ENCODE measurements at regions not wholly inside any gene's neighbourhood (a gene's known extent, or its start where the extent isn't known, plus 50 kb on each side); places are given as distances from the start of the nearest gene placed in this dataset.

DNA sequence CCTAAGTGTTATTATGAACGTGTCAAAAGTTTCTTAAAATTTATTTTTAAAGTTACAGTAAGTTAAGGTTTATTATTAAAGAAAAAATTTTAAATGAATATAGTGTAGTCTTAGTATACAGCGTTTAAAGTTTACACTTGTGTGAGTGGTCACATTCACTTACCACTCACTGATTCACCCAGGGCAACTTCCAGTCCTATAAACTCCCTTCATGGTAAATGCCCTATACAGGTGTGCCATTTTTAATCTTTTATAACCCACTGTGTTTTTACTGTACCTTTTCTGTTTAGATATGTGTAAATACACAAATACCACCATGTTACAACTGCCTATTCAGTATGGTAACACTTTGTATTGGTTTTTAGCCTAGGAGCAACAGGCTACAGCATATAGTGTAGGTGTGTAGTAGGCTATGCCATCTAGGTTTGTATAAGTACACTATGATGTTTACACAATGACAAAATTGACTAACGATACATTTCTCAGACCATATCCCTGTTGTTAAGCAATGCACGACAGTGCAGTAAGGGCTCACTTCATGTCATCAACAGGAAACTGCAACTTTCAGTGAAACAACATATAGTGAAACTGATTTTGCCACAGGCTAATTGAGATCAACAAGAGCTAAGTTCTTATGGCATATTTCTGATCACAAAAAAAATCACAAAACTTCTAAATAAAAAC is 112.0 kb upstream of the TMCC3 start:
- POLR2A ChIA-PET, result no interaction called here
- WGBS (ENCODE audit: low lambda C conversion rate), result 68% methylated on average over 4 of the region's 4 CpGs
- Histone ChIP-seq H3K79me2 (ENCODE audit: insufficient read depth) (no peaks in the 10 kb centered on the region), H4K20me1 (ENCODE audit: insufficient read depth) (no peaks in the 10 kb centered on the region), H3K27ac (ENCODE audit: low read depth in 2 of 2, low read length in 1 of 2) (no peak overlapping the region), H3K9me2 (no peaks in the 10 kb centered on the region), H3K36me3 (replicated peaks in 1 of 2; ENCODE audit: control insufficient read depth in 1 of 2, insufficient read depth in 2 of 2, low read length in 1 of 2) (no peaks in the 10 kb centered on the region), H2AFZ (ENCODE audit: low read depth) (no peak overlapping the region), H3F3A (replicated peaks; ENCODE audit: insufficient read depth) (no peaks in the 10 kb centered on the region), H3K4me2 (no peak overlapping the region), H3K4me3 (ENCODE audit: low read depth in 2 of 2, low read length in 1 of 2) (no peak overlapping the region), H3K4me1 (ENCODE audit: control insufficient read depth in 1 of 2, insufficient read depth in 2 of 2, low read depth in 1 of 2, low read length in 1 of 2) (no peaks in the 10 kb centered on the region; a peak in 1 of 4 replicates), H3K9ac (no peak overlapping the region), H3K9me3 (no peaks in the 10 kb centered on the region), H3K27me3 (ENCODE audit: insufficient read depth) (no peaks in the 10 kb centered on the region)
- CTCF ChIA-PET, result interaction anchor here (1.0 to 2.7 kb wide), 5 partner anchors 12 to 574 kb away, joined by 3 to 14 read pairs (median 4); no protein-coding TSS in a partner anchor
- no peak for DNase-seq
- TF ChIP-seq MEF2A (IDR thresholded peaks at IDR 0.05; ENCODE audit: borderline replicate concordance, low read depth) (no peak), RFX5 (IDR thresholded peaks at IDR 0.05; ENCODE audit: low read length) (no peak), RXRA (IDR thresholded peaks at IDR 0.05; ENCODE audit: borderline replicate concordance, low read depth) (no peak), CHD2 (IDR thresholded peaks at IDR 0.05; ENCODE audit: low read length, partially characterized antibody) (no peak), MXI1 (IDR thresholded peaks at IDR 0.05; ENCODE audit: low read depth, low read length) (no peak)

GRCh38 chr12:94761559-94761958 is 111.2 kb upstream of the TMCC3 start:
- Histone ChIP-seq H3K79me2 (ENCODE audit: insufficient read depth) (no peaks in the 10 kb centered on the region), H3K9ac (no peak overlapping the region), H2AFZ (ENCODE audit: low read depth) (no peak overlapping the region), H3K27me3 (ENCODE audit: insufficient read depth) (no peaks in the 10 kb centered on the region), H3K4me1 (ENCODE audit: control insufficient read depth in 1 of 2, insufficient read depth in 2 of 2, low read depth in 1 of 2, low read length in 1 of 2) (no peaks in the 10 kb centered on the region; a peak in 1 of 4 replicates), H3F3A (replicated peaks; ENCODE audit: insufficient read depth) (no peaks in the 10 kb centered on the region), H3K4me3 (ENCODE audit: low read depth in 2 of 2, low read length in 1 of 2) (no peak overlapping the region), H3K36me3 (replicated peaks in 1 of 2; ENCODE audit: control insufficient read depth in 1 of 2, insufficient read depth in 2 of 2, low read length in 1 of 2) (no peaks in the 10 kb centered on the region), H3K9me3 (no peaks in the 10 kb centered on the region), H4K20me1 (ENCODE audit: insufficient read depth) (no peaks in the 10 kb centered on the region), H3K9me2 (no peaks in the 10 kb centered on the region), H3K4me2 (no peak overlapping the region), H3K27ac (ENCODE audit: low read depth in 2 of 2, low read length in 1 of 2) (peak overlapping the region in 1 of 2 experiments; percentile 54; a peak in 1 of 4 replicates)
- TF ChIP-seq FOXM1 (IDR thresholded peaks at IDR 0.05; ENCODE audit: low read depth) (no peak), FOSL2 (IDR thresholded peaks at IDR 0.05; ENCODE audit: borderline replicate concordance, low read depth) (peak; percentile 87), JUND (IDR thresholded peaks at IDR 0.05) (peak; percentile 67), GABPA (IDR thresholded peaks at IDR 0.05; ENCODE audit: low read depth) (no peak), TCF12 (IDR thresholded peaks at IDR 0.05) (0 out of 2 replicates have a peak, but pooled peaks have one; percentile 28), PBX3 (IDR thresholded peaks at IDR 0.05) (peak; percentile 70)
- 11% methylated on average over 3 of the region's 3 CpGs for WGBS (ENCODE audit: low lambda C conversion rate)
- POLR2A ChIA-PET, result no interaction called here
- no peak for DNase-seq
- CTCF ChIA-PET, result interaction anchor here (1.4 to 2.7 kb wide), 3 partner anchors 114 to 575 kb away, joined by 4 to 14 read pairs (median 4); no protein-coding TSS in a partner anchor

- Histone ChIP-seq H3K9ac (no peak overlapping the region), H3K9me2 (no peaks in the 10 kb centered on the region), H3K27ac (ENCODE audit: low read depth in 2 of 2, low read length in 1 of 2) (no peak overlapping the region), H3K4me2 (no peak overlapping the region), H4K20me1 (ENCODE audit: insufficient read depth) (no peaks in the 10 kb centered on the region), H3F3A (replicated peaks; ENCODE audit: insufficient read depth) (no peaks in the 10 kb centered on the region), H2AFZ (ENCODE audit: low read depth) (no peak overlapping the region), H3K36me3 (replicated peaks in 1 of 2; ENCODE audit: control insufficient read depth in 1 of 2, insufficient read depth in 2 of 2, low read length in 1 of 2) (no peaks in the 10 kb centered on the region), H3K79me2 (ENCODE audit: insufficient read depth) (no peaks in the 10 kb centered on the region), H3K4me1 (ENCODE audit: control insufficient read depth in 1 of 2, insufficient read depth in 2 of 2, low read depth in 1 of 2, low read length in 1 of 2) (no peaks in the 10 kb centered on the region; a peak in 1 of 4 replicates), H3K9me3 (no peaks in the 10 kb centered on the region), H3K27me3 (ENCODE audit: insufficient read depth) (no peaks in the 10 kb centered on the region), H3K4me3 (ENCODE audit: low read depth in 2 of 2, low read length in 1 of 2) (no peak overlapping the region)
- POLR2A ChIA-PET, result no interaction called here
- WGBS (ENCODE audit: low lambda C conversion rate), result 66% methylated on average over 2 of the region's 2 CpGs
- no peak for TF ChIP-seq GABPA (IDR thresholded peaks at IDR 0.05; ENCODE audit: low read depth)
- TF ChIP-seq ELF1 (IDR thresholded peaks at IDR 0.05), result no peak
- no peak for TF ChIP-seq RCOR1 (IDR thresholded peaks at IDR 0.05; ENCODE audit: low read length)
- TF ChIP-seq FOXJ3 (CRISPR knock-in tag; IDR thresholded peaks at IDR 0.05), result no peak
- TF ChIP-seq FOSL2 (IDR thresholded peaks at IDR 0.05; ENCODE audit: borderline replicate concordance, low read depth), result no peak
- no peak for TF ChIP-seq MXI1 (IDR thresholded peaks at IDR 0.05; ENCODE audit: low read depth, low read length)
- no peak for TF ChIP-seq YY1 (IDR thresholded peaks at IDR 0.05; ENCODE audit: low read depth)
- TF ChIP-seq TEAD4 (IDR thresholded peaks at IDR 0.05; ENCODE audit: borderline replicate concordance, insufficient read depth), result no peak
- TF ChIP-seq RAD21 (IDR thresholded peaks at IDR 0.05; ENCODE audit: low read length), result no peak
- TF ChIP-seq, protein P1, sequence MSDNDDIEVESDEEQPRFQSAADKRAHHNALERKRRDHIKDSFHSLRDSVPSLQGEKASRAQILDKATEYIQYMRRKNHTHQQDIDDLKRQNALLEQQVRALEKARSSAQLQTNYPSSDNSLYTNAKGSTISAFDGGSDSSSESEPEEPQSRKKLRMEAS (IDR thresholded peaks at IDR 0.05; ENCODE audit: low read depth), result no peak
- no peak for TF ChIP-seq GATA2 (CRISPR knock-in tag; IDR thresholded peaks at IDR 0.05)
- TF ChIP-seq NFIC (IDR thresholded peaks at IDR 0.05; ENCODE audit: borderline replicate concordance), result no peak
- TF ChIP-seq TCF12 (IDR thresholded peaks at IDR 0.05), result no peak
- no peak for TF ChIP-seq RFX5 (IDR thresholded peaks at IDR 0.05; ENCODE audit: low read length)
- TF ChIP-seq ZBTB33 (IDR thresholded peaks at IDR 0.05; ENCODE audit: borderline replicate concordance, low read depth), result no peak
- CTCF ChIA-PET, result interaction anchor here (1.4 to 1.6 kb wide), 2 partner anchors 114 to 576 kb away, joined by 4 read pairs; no protein-coding TSS in a partner anchor
- DNase-seq, result no peak
These were observed 110.4 kb upstream of the TMCC3 start for GRCh38 chr12:94760786-94761185.

All from SK-N-SH (cell line).